GM23338 (cell line): ENCODE measurements at regions not wholly inside any gene's neighbourhood (a gene's known extent, or its start where the extent isn't known, plus 50 kb on each side); places are given as distances from the start of the nearest gene placed in this dataset.

Experiments used
- ATAC-seq: fragments of 200-7000 bp; cut with Tn5 transposase; 3 replicates; pipeline ENCODE4 v1.9.1; 2020
- DNase-seq: peaks from one replicate; pipeline ENCODE4 v3.0.0-alpha.2; 2015; ENCODE audit warnings: low spot score
- H2AFZ ChIP-seq: fragments of 200-600 bp; sonication (generic); 2 replicates; pipeline ENCODE4 v1.8.0; 2016; ENCODE audit warnings: antibody characterized with exemption, mild to moderate bottlenecking, moderate library complexity
- H3F3A ChIP-seq: fragments of 200-600 bp; sonication (generic); replicated peaks from 2 replicates; pipeline ENCODE4 v1.8.0; 2017; ENCODE audit warnings: antibody characterized with exemption, mixed run types, low read depth
- H3K27ac ChIP-seq: fragments of 200-600 bp; sonication (generic); 2 replicates; pipeline ENCODE4 v1.6.1; 2016; ENCODE audit warnings: low read depth
- H3K27me3 ChIP-seq: fragments of 200-600 bp; sonication (generic); 2 replicates; pipeline ENCODE4 v1.8.0; 2016; ENCODE audit warnings: mild to moderate bottlenecking, mixed run types, moderate library complexity; ENCODE audit not compliant: insufficient read depth
- H3K36me3 ChIP-seq: fragments of 200-600 bp; sonication (generic); 2 replicates; pipeline ENCODE4 v1.8.0; 2016; ENCODE audit warnings: mild to moderate bottlenecking; ENCODE audit not compliant: insufficient read depth
- H3K4me1 ChIP-seq: fragments of 200-600 bp; sonication (generic); 2 replicates; pipeline ENCODE4 v1.8.0; 2016; ENCODE audit warnings: mild to moderate bottlenecking, moderate library complexity; ENCODE audit not compliant: insufficient read depth
- H3K4me2 ChIP-seq: fragments of 200-600 bp; sonication (generic); 2 replicates; pipeline ENCODE4 v1.7.1; 2017; ENCODE audit warnings: mixed run types
- H3K4me3 ChIP-seq: fragments of 200-600 bp; sonication (generic); 2 replicates; pipeline ENCODE4 v1.6.1; 2016; ENCODE audit warnings: mixed run types
- H3K79me2 ChIP-seq: fragments of 200-600 bp; sonication (generic); replicated peaks from 2 replicates; pipeline ENCODE4 v1.8.0; 2017; ENCODE audit warnings: mild to moderate bottlenecking; ENCODE audit not compliant: insufficient read depth
- H3K9me2 ChIP-seq: fragments of 200-600 bp; sonication (generic); 2 replicates; pipeline ENCODE4 v1.8.0; 2017; ENCODE audit not compliant: insufficient read depth
- H4K20me1 ChIP-seq: fragments of 200-600 bp; sonication (generic); replicated peaks from 2 replicates; pipeline ENCODE4 v1.8.0; 2017; ENCODE audit warnings: mild to moderate bottlenecking; ENCODE audit not compliant: insufficient read depth
- H3K27ac Mint-ChIP-seq: 2 replicates; pipeline ENCODE4 v1.8.0; 2020; ENCODE audit warnings: inconsistent platforms, mild to moderate bottlenecking, moderate library complexity, mixed read lengths
- H3K27me3 Mint-ChIP-seq: 3 replicates; pipeline ENCODE4 v1.8.0; 2022; ENCODE audit warnings: low read depth, mild to moderate bottlenecking, moderate library complexity, mixed read lengths, inconsistent platforms; ENCODE audit not compliant: insufficient read depth, poor library complexity
- H3K36me3 Mint-ChIP-seq: 3 replicates; pipeline ENCODE4 v1.8.0; 2021; ENCODE audit warnings: low read depth, mild to moderate bottlenecking, inconsistent platforms, moderate library complexity, mixed read lengths
- H3K4me1 Mint-ChIP-seq: 3 replicates; pipeline ENCODE4 v1.8.0; 2020; ENCODE audit warnings: mild to moderate bottlenecking, inconsistent platforms, mixed read lengths
- H3K4me3 Mint-ChIP-seq: 3 replicates; pipeline ENCODE4 v1.8.0; 2021; ENCODE audit warnings: moderate library complexity, mild to moderate bottlenecking, inconsistent platforms, mixed read lengths
- H3K9me3 Mint-ChIP-seq: 3 replicates; pipeline ENCODE4 v1.8.0; 2020; ENCODE audit warnings: moderate library complexity, mild to moderate bottlenecking, inconsistent platforms, mixed read lengths
- CREB1 ChIP-seq: fragments of 250-450 bp; sonication (Bioruptor Pico); IDR thresholded peaks from 2 replicates; pipeline ENCODE4 v1.5.0; 2020; ENCODE audit warnings: low read depth, mild to moderate bottlenecking, moderate library complexity
- ETS1 ChIP-seq: IDR thresholded peaks from 2 replicates; pipeline ENCODE4 v1.6.1; 2016; ENCODE audit warnings: antibody characterized with exemption
- EZH2phosphoT487 ChIP-seq: fragments of 200-600 bp; sonication (generic); IDR thresholded peaks from one replicate; pipeline ENCODE4 v1.8.1; 2018; ENCODE audit warnings: antibody characterized with exemption; ENCODE audit not compliant: unreplicated experiment
- JUNB ChIP-seq: IDR thresholded peaks from one replicate; pipeline ENCODE4 v1.6.1; 2016; ENCODE audit warnings: antibody characterized with exemption; ENCODE audit not compliant: unreplicated experiment
- NANOG ChIP-seq: IDR thresholded peaks from 2 replicates; pipeline ENCODE4 v1.6.1; 2016; ENCODE audit warnings: antibody characterized with exemption, borderline replicate concordance
- STAT1 ChIP-seq: IDR thresholded peaks from one replicate; pipeline ENCODE4 v1.6.1; 2016; ENCODE audit warnings: antibody characterized with exemption; ENCODE audit not compliant: unreplicated experiment
- ZNF114 ChIP-seq: fragments of 250-450 bp; sonication (Bioruptor Pico); IDR thresholded peaks from 2 replicates; pipeline ENCODE4 v1.5.0; 2020; ENCODE audit warnings: mild to moderate bottlenecking, moderate library complexity
- ZNF331 ChIP-seq: fragments of 250-450 bp; sonication (Bioruptor Pico); IDR thresholded peaks from 2 replicates; pipeline ENCODE4 v1.5.0; 2020; ENCODE audit warnings: low read depth, mild to moderate bottlenecking, moderate library complexity
- ZNF462 ChIP-seq: fragments of 250-450 bp; sonication (Bioruptor Pico); IDR thresholded peaks from 2 replicates; pipeline ENCODE4 v1.5.0; 2020; ENCODE audit warnings: mild to moderate bottlenecking, moderate library complexity
- TF ChIP-seq, protein P1 (sequence below), 2 experiments: fragments of 200-600 bp in 1 of 2; sonication (generic) in 1 of 2; conservative IDR thresholded peaks; 2 replicates each; pipeline versions ENCODE4 v1.5.1 to v1.6.1; 2016 to 2017; ENCODE audit warnings: antibody characterized with exemption in 2 of 2, low read depth in 2 of 2, mild to moderate bottlenecking in 2 of 2, moderate library complexity in 1 of 2

GRCh38 chr4:31999848-32000247, 1279.7 kb downstream of the PCDH7 start:
- Histone ChIP-seq H3K36me3 (no peaks in the 10 kb centered on the region), H3K4me3 (no peak overlapping the region), H3K27me3 (no peaks in the 10 kb centered on the region), H2AFZ (no peak overlapping the region), H3F3A (no peaks in the 10 kb centered on the region), H4K20me1 (no peaks in the 10 kb centered on the region), H3K9me2 (no peaks in the 10 kb centered on the region), H3K4me1 (peaks cover 21% of the 10 kb centered on the region), H3K79me2 (no peaks in the 10 kb centered on the region), H3K4me2 (no peak overlapping the region), H3K27ac (no peak overlapping the region)
- DNase-seq: no peak
- no peak for ATAC-seq
- TF ChIP-seq NANOG (no peak), ETS1 (no peak), ZNF114 (CRISPR knock-in tag) (no peak)
- Mint-ChIP-seq H3K27me3 (peaks cover 2% of the 10 kb centered on the region), H3K4me3 (no peak overlapping the region), H3K9me3 (no peaks in the 10 kb centered on the region), H3K4me1 (peaks cover 25% of the 10 kb centered on the region; the same call in 2 of the 3 replicates), H3K27ac (no peak overlapping the region), H3K36me3 (no peaks in the 10 kb centered on the region)

- H3K4me3 ChIP-seq: no peak overlapping the region
- no peaks in the 10 kb centered on the region for H3K36me3 Mint-ChIP-seq
- peaks cover 21% of the 10 kb centered on the region; the same call in 2 of the 3 replicates for H3K4me1 Mint-ChIP-seq
- H3K27ac Mint-ChIP-seq: peak overlapping the region; percentile 72; the same call in 1 of the 2 replicates
- H3K9me3 Mint-ChIP-seq: no peaks in the 10 kb centered on the region
- peak overlapping the region; percentile 30; the same call in 1 of the 2 replicates for H2AFZ ChIP-seq
- no peaks in the 10 kb centered on the region for H3F3A ChIP-seq
- no peaks in the 10 kb centered on the region for H3K9me2 ChIP-seq
- no peaks in the 10 kb centered on the region for H4K20me1 ChIP-seq
- H3K4me2 ChIP-seq: no peak overlapping the region
- H3K27ac ChIP-seq: no peak overlapping the region; the same call in 1 of the 2 replicates
- no peak overlapping the region for H3K4me3 Mint-ChIP-seq
- DNase-seq (peak; percentile 29), ATAC-seq (no peak)
- H3K79me2 ChIP-seq: no peaks in the 10 kb centered on the region
- no peaks in the 10 kb centered on the region for H3K36me3 ChIP-seq
- H3K4me1 ChIP-seq: peaks cover 18% of the 10 kb centered on the region; the same call in 1 of the 2 replicates
- no peaks in the 10 kb centered on the region for H3K27me3 ChIP-seq
- no peaks in the 10 kb centered on the region for H3K27me3 Mint-ChIP-seq
- TF ChIP-seq EZH2phosphoT487 (no peak), STAT1 (no peak), JUNB (no peak), ETS1 (no peak), ZNF462 (CRISPR knock-in tag) (no peak), CREB1 (CRISPR knock-in tag) (no peak), ZNF331 (CRISPR knock-in tag) (no peak), NANOG (no peak)
- TF ChIP-seq, protein P1, sequence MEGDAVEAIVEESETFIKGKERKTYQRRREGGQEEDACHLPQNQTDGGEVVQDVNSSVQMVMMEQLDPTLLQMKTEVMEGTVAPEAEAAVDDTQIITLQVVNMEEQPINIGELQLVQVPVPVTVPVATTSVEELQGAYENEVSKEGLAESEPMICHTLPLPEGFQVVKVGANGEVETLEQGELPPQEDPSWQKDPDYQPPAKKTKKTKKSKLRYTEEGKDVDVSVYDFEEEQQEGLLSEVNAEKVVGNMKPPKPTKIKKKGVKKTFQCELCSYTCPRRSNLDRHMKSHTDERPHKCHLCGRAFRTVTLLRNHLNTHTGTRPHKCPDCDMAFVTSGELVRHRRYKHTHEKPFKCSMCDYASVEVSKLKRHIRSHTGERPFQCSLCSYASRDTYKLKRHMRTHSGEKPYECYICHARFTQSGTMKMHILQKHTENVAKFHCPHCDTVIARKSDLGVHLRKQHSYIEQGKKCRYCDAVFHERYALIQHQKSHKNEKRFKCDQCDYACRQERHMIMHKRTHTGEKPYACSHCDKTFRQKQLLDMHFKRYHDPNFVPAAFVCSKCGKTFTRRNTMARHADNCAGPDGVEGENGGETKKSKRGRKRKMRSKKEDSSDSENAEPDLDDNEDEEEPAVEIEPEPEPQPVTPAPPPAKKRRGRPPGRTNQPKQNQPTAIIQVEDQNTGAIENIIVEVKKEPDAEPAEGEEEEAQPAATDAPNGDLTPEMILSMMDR (conservative IDR thresholded peaks at IDR 0.05; ENCODE audit: low read depth in 2 of 2): no peak
These were observed 1280.8 kb downstream of the PCDH7 start for GRCh38 chr4:32000846-32001488.
